A549 (cell line): ENCODE measurements at regions not wholly inside any gene's neighbourhood (a gene's known extent, or its start where the extent isn't known, plus 50 kb on each side); places are given as distances from the start of the nearest gene placed in this dataset.

Source experiments
- ATAC-seq, 2 experiments: fragments of 200-7000 bp in 1 of 2; fragments of >200 bp in 1 of 2; cut with Nextera tagmentation in 1 of 2; cut with Tn5 transposase in 1 of 2; 3 replicates each; pipeline versions ENCODE4 v1.8.0 to v1.9.1; 2018 to 2020; ENCODE audit warnings: mild to moderate bottlenecking in 1 of 2, moderate library complexity in 1 of 2
- CTCF ChIA-PET: fragments of 300-600 bp; sonication (Branson Sonifier 250); formaldehyde crosslinking; extraction: SDS; loops from one replicate; lab custom pipeline; 2021; ENCODE audit warnings: antibody characterized with exemption, inconsistent platforms; lab: Yijun Ruan, JAX
- POLR2A ChIA-PET: fragments of 350-600 bp; formaldehyde crosslinking; extraction: SDS; loops from one replicate; lab custom pipeline; 2021; ENCODE audit warnings: antibody characterized with exemption, inconsistent platforms; lab: Yijun Ruan, JAX
- DNase-seq, 2 experiments: peaks; one replicate each; pipeline versions ENCODE4 v3.0.0 to v3.0.0-alpha.2; 2011 to 2016; ENCODE audit warnings: low read depth in 1 of 2, low spot score in 1 of 2
- FAIRE-seq: peaks from 2 replicates; lab custom pipeline; 2011; peaks lifted over from hg19 to GRCh38; lab: Jason Lieb, UNC
- H3K27ac ChIP-seq, 2 experiments: fragments of >200 bp; sonication (Bioruptor Twin); formaldehyde crosslinking; 3 replicates each; pipeline ENCODE4 v1.5.1; 2016 to 2017
- H3K4me1 ChIP-seq: fragments of >200 bp; sonication (Bioruptor Twin); formaldehyde crosslinking; 3 replicates; pipeline ENCODE4 v1.6.1; 2016
- H3K4me2 ChIP-seq: fragments of >200 bp; sonication (Bioruptor Twin); formaldehyde crosslinking; 3 replicates; pipeline ENCODE4 v1.6.1; 2016
- H3K4me3 ChIP-seq: fragments of >200 bp; sonication (Bioruptor Twin); formaldehyde crosslinking; 3 replicates; pipeline ENCODE4 v1.5.1; 2016
- H3K9me3 ChIP-seq: fragments of >200 bp; sonication (Bioruptor Twin); formaldehyde crosslinking; 3 replicates; pipeline ENCODE4 v1.6.1; 2016
- CHD4 ChIP-seq: fragments of 200-600 bp; sonication (generic); IDR thresholded peaks from 2 replicates; pipeline ENCODE4 v1.6.1; 2016; ENCODE audit warnings: antibody characterized with exemption, mild to moderate bottlenecking, borderline replicate concordance
- EHMT2 ChIP-seq: fragments of 200-600 bp; sonication (generic); IDR thresholded peaks from 2 replicates; pipeline ENCODE4 v1.6.1; 2016; ENCODE audit warnings: antibody characterized with exemption, low read depth, mild to moderate bottlenecking, moderate library complexity
- EP300 ChIP-seq, 2 experiments: fragments of >200 bp; sonication (Bioruptor Twin); formaldehyde crosslinking; IDR thresholded peaks; 2 replicates in 1 of 2; 3 replicates in 1 of 2; pipeline ENCODE4 v1.6.1; 2016 to 2017
- HDAC2 ChIP-seq: fragments of 200-600 bp; sonication (generic); IDR thresholded peaks from 2 replicates; pipeline ENCODE4 v1.6.1; 2016
- HOXB13 ChIP-seq: fragments of 250-450 bp; sonication (Bioruptor Pico); IDR thresholded peaks from 2 replicates; pipeline ENCODE4 v1.5.0; 2020; ENCODE audit warnings: low read depth, mild to moderate bottlenecking, moderate library complexity
- HOXB5 ChIP-seq: fragments of 250-450 bp; sonication (Bioruptor Pico); IDR thresholded peaks from 2 replicates; pipeline ENCODE4 v1.5.0; 2020; ENCODE audit warnings: mild to moderate bottlenecking, moderate library complexity
- JUNB ChIP-seq: fragments of >200 bp; sonication (Bioruptor Twin); formaldehyde crosslinking; IDR thresholded peaks from 2 replicates; pipeline ENCODE4 v1.6.1; 2016
- KDM5A ChIP-seq: fragments of 200-600 bp; sonication (generic); IDR thresholded peaks from 2 replicates; pipeline ENCODE4 v1.6.1; 2016; ENCODE audit warnings: antibody characterized with exemption, mild to moderate bottlenecking
- MYC ChIP-seq: IDR thresholded peaks from 2 replicates; pipeline ENCODE4 v1.6.1; 2012; ENCODE audit warnings: mild to moderate bottlenecking, inconsistent platforms, low read length, improper control_type of control experiment, borderline replicate concordance
- NFE2L2 ChIP-seq: fragments of 150-350 bp; conservative IDR thresholded peaks from 2 replicates; pipeline ENCODE4 v1.6.1; 2014; ENCODE audit warnings: low read length
- PHF8 ChIP-seq: fragments of 200-600 bp; sonication (generic); IDR thresholded peaks from 2 replicates; pipeline ENCODE4 v1.6.1; 2016; ENCODE audit warnings: low read depth, mild to moderate bottlenecking, antibody characterized with exemption, moderate library complexity, borderline replicate concordance
- POLR2A ChIP-seq: IDR thresholded peaks from 2 replicates; pipeline ENCODE4 v1.6.1; 2012; ENCODE audit warnings: mild to moderate bottlenecking, low read length
- POLR2AphosphoS2 ChIP-seq: conservative IDR thresholded peaks from 2 replicates; pipeline ENCODE4 v1.6.1; 2012; ENCODE audit warnings: low read length, improper control_type of control experiment, inconsistent platforms
- TP53 ChIP-seq: fragments of 250-450 bp; sonication (Bioruptor Pico); IDR thresholded peaks from 2 replicates; pipeline ENCODE4 v1.5.0; 2021; ENCODE audit warnings: mild to moderate bottlenecking, moderate library complexity
- ZFP36 ChIP-seq: fragments of 450-650 bp; IDR thresholded peaks from 2 replicates; pipeline ENCODE4 v1.6.1; 2014; ENCODE audit warnings: borderline replicate concordance; ENCODE audit not compliant: partially characterized antibody
- WGBS: methylation state at CpG from one replicate; pipeline ENCODE4 v1.1.6; 2017; ENCODE audit errors: missing lambda C conversion rate; 5-methylcytosine and 5-hydroxymethylcytosine counted together
- TF ChIP-seq, protein P1 (sequence below): fragments of >200 bp; sonication (Bioruptor Twin); formaldehyde crosslinking; IDR thresholded peaks from 2 replicates; pipeline ENCODE4 v1.6.1; 2016
- TF ChIP-seq, protein P2 (sequence below): fragments of 250-450 bp; sonication (Bioruptor Pico); IDR thresholded peaks from 2 replicates; pipeline ENCODE4 v1.5.0; 2020; ENCODE audit warnings: low read depth, mild to moderate bottlenecking, moderate library complexity
- TF ChIP-seq, protein P3 (sequence below): fragments of 450-650 bp; IDR thresholded peaks from 2 replicates; pipeline ENCODE4 v1.6.1; 2014; ENCODE audit warnings: antibody characterized with exemption
- TF ChIP-seq, protein P4 (sequence below): IDR thresholded peaks from 2 replicates; pipeline ENCODE4 v1.6.1; 2012; ENCODE audit warnings: low read depth, borderline replicate concordance
- TF ChIP-seq, protein P5 (sequence below): IDR thresholded peaks from 2 replicates; pipeline ENCODE4 v1.6.1; 2012
- TF ChIP-seq, protein P6 (sequence below): fragments of 200-600 bp; sonication (generic); IDR thresholded peaks from 2 replicates; pipeline ENCODE4 v1.6.1; 2016; ENCODE audit warnings: antibody characterized with exemption, mild to moderate bottlenecking, moderate library complexity
- TF ChIP-seq, protein P7 (sequence below): fragments of >200 bp; sonication (Bioruptor Twin); formaldehyde crosslinking; IDR thresholded peaks from 3 replicates; pipeline ENCODE4 v1.6.1; 2016
- TF ChIP-seq, protein P8 (sequence below): fragments of >200 bp; sonication (Bioruptor Twin); formaldehyde crosslinking; IDR thresholded peaks from 3 replicates; pipeline ENCODE4 v1.5.1; 2016

DNA sequence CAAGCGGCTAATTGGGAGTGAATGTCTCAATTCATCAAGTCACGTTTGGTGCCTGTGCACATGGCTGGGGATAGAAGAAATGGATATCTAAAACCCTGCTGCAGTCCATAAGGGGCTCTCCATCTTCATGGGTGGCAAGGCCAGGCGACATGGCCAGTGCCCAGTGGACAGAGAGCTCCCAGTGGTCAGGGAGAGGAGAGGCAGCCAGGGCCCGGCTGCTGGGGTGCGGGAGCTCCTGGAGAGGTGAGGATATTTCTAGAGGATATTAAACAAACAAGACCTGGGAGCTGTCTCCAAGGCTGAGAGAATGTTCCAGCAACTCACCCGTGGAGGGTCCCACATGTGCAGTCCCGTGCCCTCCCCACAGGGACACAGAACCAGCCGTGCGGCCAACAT is 368.8 kb upstream of the C1orf174 start:
- H3K27ac ChIP-seq, result peak overlapping the region in 1 of 2 experiments; percentile 85; a peak in 3 of 6 replicates
- H3K4me2 ChIP-seq, result no peak overlapping the region
- WGBS, result 55% methylated on average over 9 of the region's 9 CpGs
- ChIA-PET CTCF (interaction anchor here (0.9 kb wide), 1 partner anchor 16 kb away, joined by 3 read pairs; no protein-coding TSS in a partner anchor), POLR2A (no interaction called here)
- no peaks in the 10 kb centered on the region for H3K9me3 ChIP-seq
- DNase-seq (no peak), FAIRE-seq (no peak), ATAC-seq (no peak)
- TF ChIP-seq CHD4, result no peak
- TF ChIP-seq HDAC2, result no peak
- no peak for TF ChIP-seq HOXB13
- TF ChIP-seq EP300 (IDR thresholded peaks at IDR 0.05), result no peak
- no peak for TF ChIP-seq JUNB
- TF ChIP-seq, protein P1, sequence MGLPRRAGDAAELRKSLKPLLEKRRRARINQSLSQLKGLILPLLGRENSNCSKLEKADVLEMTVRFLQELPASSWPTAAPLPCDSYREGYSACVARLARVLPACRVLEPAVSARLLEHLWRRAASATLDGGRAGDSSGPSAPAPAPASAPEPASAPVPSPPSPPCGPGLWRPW, result no peak
- TF ChIP-seq PHF8, result no peak
- TF ChIP-seq, protein P2, sequence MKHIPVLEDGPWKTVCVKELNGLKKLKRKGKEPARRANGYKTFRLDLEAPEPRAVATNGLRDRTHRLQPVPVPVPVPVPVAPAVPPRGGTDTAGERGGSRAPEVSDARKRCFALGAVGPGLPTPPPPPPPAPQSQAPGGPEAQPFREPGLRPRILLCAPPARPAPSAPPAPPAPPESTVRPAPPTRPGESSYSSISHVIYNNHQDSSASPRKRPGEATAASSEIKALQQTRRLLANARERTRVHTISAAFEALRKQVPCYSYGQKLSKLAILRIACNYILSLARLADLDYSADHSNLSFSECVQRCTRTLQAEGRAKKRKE (CRISPR knock-in tag), result no peak
- no peak for TF ChIP-seq HOXB5
- TF ChIP-seq, protein P3, sequence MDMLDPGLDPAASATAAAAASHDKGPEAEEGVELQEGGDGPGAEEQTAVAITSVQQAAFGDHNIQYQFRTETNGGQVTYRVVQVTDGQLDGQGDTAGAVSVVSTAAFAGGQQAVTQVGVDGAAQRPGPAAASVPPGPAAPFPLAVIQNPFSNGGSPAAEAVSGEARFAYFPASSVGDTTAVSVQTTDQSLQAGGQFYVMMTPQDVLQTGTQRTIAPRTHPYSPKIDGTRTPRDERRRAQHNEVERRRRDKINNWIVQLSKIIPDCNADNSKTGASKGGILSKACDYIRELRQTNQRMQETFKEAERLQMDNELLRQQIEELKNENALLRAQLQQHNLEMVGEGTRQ, result no peak
- TF ChIP-seq, protein P4, sequence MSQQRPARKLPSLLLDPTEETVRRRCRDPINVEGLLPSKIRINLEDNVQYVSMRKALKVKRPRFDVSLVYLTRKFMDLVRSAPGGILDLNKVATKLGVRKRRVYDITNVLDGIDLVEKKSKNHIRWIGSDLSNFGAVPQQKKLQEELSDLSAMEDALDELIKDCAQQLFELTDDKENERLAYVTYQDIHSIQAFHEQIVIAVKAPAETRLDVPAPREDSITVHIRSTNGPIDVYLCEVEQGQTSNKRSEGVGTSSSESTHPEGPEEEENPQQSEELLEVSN, result no peak
- TF ChIP-seq NFE2L2, result no peak
- no peak for TF ChIP-seq TP53 (CRISPR knock-in tag)
- no peak for TF ChIP-seq KDM5A
- no peak for TF ChIP-seq EHMT2
- TF ChIP-seq, protein P5, sequence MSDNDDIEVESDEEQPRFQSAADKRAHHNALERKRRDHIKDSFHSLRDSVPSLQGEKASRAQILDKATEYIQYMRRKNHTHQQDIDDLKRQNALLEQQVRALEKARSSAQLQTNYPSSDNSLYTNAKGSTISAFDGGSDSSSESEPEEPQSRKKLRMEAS, result no peak
- TF ChIP-seq MYC, result no peak
- no peak for TF ChIP-seq ZFP36
- TF ChIP-seq, protein P6, sequence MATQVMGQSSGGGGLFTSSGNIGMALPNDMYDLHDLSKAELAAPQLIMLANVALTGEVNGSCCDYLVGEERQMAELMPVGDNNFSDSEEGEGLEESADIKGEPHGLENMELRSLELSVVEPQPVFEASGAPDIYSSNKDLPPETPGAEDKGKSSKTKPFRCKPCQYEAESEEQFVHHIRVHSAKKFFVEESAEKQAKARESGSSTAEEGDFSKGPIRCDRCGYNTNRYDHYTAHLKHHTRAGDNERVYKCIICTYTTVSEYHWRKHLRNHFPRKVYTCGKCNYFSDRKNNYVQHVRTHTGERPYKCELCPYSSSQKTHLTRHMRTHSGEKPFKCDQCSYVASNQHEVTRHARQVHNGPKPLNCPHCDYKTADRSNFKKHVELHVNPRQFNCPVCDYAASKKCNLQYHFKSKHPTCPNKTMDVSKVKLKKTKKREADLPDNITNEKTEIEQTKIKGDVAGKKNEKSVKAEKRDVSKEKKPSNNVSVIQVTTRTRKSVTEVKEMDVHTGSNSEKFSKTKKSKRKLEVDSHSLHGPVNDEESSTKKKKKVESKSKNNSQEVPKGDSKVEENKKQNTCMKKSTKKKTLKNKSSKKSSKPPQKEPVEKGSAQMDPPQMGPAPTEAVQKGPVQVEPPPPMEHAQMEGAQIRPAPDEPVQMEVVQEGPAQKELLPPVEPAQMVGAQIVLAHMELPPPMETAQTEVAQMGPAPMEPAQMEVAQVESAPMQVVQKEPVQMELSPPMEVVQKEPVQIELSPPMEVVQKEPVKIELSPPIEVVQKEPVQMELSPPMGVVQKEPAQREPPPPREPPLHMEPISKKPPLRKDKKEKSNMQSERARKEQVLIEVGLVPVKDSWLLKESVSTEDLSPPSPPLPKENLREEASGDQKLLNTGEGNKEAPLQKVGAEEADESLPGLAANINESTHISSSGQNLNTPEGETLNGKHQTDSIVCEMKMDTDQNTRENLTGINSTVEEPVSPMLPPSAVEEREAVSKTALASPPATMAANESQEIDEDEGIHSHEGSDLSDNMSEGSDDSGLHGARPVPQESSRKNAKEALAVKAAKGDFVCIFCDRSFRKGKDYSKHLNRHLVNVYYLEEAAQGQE, result no peak
- TF ChIP-seq POLR2A, result no peak
- peaks cover 17% of the 10 kb centered on the region for H3K4me1 ChIP-seq
- H3K4me3 ChIP-seq, result no peak overlapping the region

DNA sequence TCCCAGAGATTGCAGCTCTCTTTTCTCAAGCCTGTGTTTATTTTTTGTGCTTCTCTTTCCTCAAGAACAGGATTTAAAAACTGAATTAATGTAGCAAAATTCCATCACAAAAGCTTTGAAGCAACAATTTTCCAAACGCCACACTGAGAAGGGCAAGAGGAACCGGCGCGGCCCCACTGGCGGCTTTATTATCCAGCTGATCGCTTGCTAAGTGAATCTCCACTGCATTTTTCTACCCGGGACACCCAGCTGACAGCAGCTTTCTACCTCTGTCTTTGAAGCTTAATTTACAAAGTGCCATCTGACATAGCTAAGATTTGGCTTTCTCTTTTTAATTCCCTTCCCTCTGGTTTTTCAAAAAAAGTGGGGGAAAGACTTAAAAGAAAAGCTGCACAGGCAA is 369.3 kb upstream of the C1orf174 start:
- Histone ChIP-seq H3K4me1 (peaks cover 17% of the 10 kb centered on the region), H3K4me2 (no peak overlapping the region), H3K4me3 (no peak overlapping the region), H3K27ac (no peak overlapping the region), H3K9me3 (no peaks in the 10 kb centered on the region)
- 73% methylated on average over 7 of the region's 7 CpGs for WGBS
- ATAC-seq (no peak), FAIRE-seq (no peak), DNase-seq (no peak)
- CTCF ChIA-PET, result interaction anchor here (0.9 kb wide), 1 partner anchor 16 kb away, joined by 3 read pairs; no protein-coding TSS in a partner anchor
- POLR2A ChIA-PET, result no interaction called here
- TF ChIP-seq, protein P6, result no peak
- TF ChIP-seq KDM5A, result no peak
- TF ChIP-seq, protein P5, result no peak
- TF ChIP-seq, protein P1, result no peak
- TF ChIP-seq POLR2AphosphoS2, result no peak
- TF ChIP-seq, protein P7, sequence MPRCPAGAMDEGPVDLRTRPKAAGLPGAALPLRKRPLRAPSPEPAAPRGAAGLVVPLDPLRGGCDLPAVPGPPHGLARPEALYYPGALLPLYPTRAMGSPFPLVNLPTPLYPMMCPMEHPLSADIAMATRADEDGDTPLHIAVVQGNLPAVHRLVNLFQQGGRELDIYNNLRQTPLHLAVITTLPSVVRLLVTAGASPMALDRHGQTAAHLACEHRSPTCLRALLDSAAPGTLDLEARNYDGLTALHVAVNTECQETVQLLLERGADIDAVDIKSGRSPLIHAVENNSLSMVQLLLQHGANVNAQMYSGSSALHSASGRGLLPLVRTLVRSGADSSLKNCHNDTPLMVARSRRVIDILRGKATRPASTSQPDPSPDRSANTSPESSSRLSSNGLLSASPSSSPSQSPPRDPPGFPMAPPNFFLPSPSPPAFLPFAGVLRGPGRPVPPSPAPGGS, result no peak
- TF ChIP-seq, protein P8, sequence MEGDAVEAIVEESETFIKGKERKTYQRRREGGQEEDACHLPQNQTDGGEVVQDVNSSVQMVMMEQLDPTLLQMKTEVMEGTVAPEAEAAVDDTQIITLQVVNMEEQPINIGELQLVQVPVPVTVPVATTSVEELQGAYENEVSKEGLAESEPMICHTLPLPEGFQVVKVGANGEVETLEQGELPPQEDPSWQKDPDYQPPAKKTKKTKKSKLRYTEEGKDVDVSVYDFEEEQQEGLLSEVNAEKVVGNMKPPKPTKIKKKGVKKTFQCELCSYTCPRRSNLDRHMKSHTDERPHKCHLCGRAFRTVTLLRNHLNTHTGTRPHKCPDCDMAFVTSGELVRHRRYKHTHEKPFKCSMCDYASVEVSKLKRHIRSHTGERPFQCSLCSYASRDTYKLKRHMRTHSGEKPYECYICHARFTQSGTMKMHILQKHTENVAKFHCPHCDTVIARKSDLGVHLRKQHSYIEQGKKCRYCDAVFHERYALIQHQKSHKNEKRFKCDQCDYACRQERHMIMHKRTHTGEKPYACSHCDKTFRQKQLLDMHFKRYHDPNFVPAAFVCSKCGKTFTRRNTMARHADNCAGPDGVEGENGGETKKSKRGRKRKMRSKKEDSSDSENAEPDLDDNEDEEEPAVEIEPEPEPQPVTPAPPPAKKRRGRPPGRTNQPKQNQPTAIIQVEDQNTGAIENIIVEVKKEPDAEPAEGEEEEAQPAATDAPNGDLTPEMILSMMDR, result no peak
